Endothelial cell of umbilical vein (primary cell): ENCODE measurements at regions not wholly inside any gene's neighbourhood (a gene's known extent, or its start where the extent isn't known, plus 50 kb on each side); places are given as distances from the start of the nearest gene placed in this dataset.

ENCODE experiments used
- POLR2AphosphoS5 ChIP-seq: IDR thresholded peaks from 2 replicates; pipeline ENCODE4 v1.6.1; 2012; ENCODE audit warnings: low read depth, mild to moderate bottlenecking, control low read depth, low read length, moderate library complexity; ENCODE audit not compliant: insufficient read depth
- TF ChIP-seq, protein P1 (sequence below), 2 donors: IDR thresholded peaks; 1 replicate in 1 of 2; 2 replicates in 1 of 2; pipeline ENCODE4 v1.5.1; 2011; ENCODE audit warnings: low read length in 2 of 2, mild to moderate bottlenecking in 2 of 2, moderate library complexity in 2 of 2, control low read depth in 1 of 2, inconsistent platforms in 1 of 2, low read depth in 1 of 2; ENCODE audit not compliant: insufficient read depth in 1 of 2; ENCODE audit errors: extremely low read depth in 1 of 2

DNA sequence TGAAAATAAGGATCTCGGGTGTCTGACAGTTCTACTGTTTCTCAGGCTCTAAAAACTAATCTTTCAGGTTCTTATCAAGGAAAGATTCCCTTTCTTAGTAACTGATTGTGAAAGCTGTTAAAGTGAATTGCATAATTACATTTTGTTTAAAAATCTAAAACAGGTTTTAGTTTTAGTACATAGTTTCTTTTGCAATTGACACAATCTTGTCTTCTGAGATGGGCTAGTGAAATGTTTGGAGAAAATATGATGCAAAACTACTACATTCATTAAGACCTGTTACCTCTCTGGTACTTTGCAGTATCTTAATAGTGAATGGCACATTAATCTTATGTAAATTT lies 298.4 kb downstream of the UTRN start:
- TF ChIP-seq POLR2AphosphoS5: no peak
- TF ChIP-seq, protein P1, sequence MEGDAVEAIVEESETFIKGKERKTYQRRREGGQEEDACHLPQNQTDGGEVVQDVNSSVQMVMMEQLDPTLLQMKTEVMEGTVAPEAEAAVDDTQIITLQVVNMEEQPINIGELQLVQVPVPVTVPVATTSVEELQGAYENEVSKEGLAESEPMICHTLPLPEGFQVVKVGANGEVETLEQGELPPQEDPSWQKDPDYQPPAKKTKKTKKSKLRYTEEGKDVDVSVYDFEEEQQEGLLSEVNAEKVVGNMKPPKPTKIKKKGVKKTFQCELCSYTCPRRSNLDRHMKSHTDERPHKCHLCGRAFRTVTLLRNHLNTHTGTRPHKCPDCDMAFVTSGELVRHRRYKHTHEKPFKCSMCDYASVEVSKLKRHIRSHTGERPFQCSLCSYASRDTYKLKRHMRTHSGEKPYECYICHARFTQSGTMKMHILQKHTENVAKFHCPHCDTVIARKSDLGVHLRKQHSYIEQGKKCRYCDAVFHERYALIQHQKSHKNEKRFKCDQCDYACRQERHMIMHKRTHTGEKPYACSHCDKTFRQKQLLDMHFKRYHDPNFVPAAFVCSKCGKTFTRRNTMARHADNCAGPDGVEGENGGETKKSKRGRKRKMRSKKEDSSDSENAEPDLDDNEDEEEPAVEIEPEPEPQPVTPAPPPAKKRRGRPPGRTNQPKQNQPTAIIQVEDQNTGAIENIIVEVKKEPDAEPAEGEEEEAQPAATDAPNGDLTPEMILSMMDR (IDR thresholded peaks at IDR 0.05; ENCODE audit: extremely low read depth in 1 of 2, insufficient read depth in 1 of 2, low read depth in 1 of 2, low read length in 2 of 2): no peak
